ENCODE measurements at regions not wholly inside any gene's neighbourhood (a gene's known extent, or its start where the extent isn't known, plus 50 kb on each side); places are given as distances from the start of the nearest gene placed in this dataset.

- no peak for TF ChIP-seq CTCF (IDR thresholded peaks at IDR 0.05; ENCODE audit: low read depth, low read length, missing control alignments)
- no peak for DNase-seq (ENCODE audit: low read depth)
- no peak overlapping the region for H3K4me3 ChIP-seq (ENCODE audit: low read depth, low read length)
Observed at GRCh38 chr18:67586101-67586500, 69.6 kb upstream of the DSEL start.

GRCh38 chr18:67583621-67584020 lies 67.1 kb upstream of the DSEL start:
- H3K4me3 ChIP-seq (ENCODE audit: low read depth, low read length) = no peak overlapping the region
- DNase-seq (ENCODE audit: low read depth) = no peak
- TF ChIP-seq CTCF (IDR thresholded peaks at IDR 0.05; ENCODE audit: low read depth, low read length, missing control alignments) = no peak

- H3K4me3 ChIP-seq (ENCODE audit: low read depth, low read length) = no peak overlapping the region
- no peak for TF ChIP-seq CTCF (IDR thresholded peaks at IDR 0.05; ENCODE audit: low read depth, low read length, missing control alignments)
- DNase-seq (ENCODE audit: low read depth) = no peak
Observed at GRCh38 chr18:67582488-67582887, 66.0 kb upstream of the DSEL start.

GRCh38 chr18:67581178-67581577 lies 64.7 kb upstream of the DSEL start:
- H3K4me3 ChIP-seq (ENCODE audit: low read depth, low read length) = no peak overlapping the region
- DNase-seq (ENCODE audit: low read depth) = no peak
- TF ChIP-seq CTCF (IDR thresholded peaks at IDR 0.05; ENCODE audit: low read depth, low read length, missing control alignments) = no peak

- TF ChIP-seq CTCF (IDR thresholded peaks at IDR 0.05; ENCODE audit: low read depth, low read length, missing control alignments) = no peak
- no peak for DNase-seq (ENCODE audit: low read depth)
- no peak overlapping the region for H3K4me3 ChIP-seq (ENCODE audit: low read depth, low read length)
Observed at GRCh38 chr18:67577386-67577785, 60.9 kb upstream of the DSEL start.

GRCh38 chr18:67574749-67575148 lies 58.2 kb upstream of the DSEL start:
- H3K4me3 ChIP-seq (ENCODE audit: low read depth, low read length) = no peak overlapping the region
- no peak for TF ChIP-seq CTCF (IDR thresholded peaks at IDR 0.05; ENCODE audit: low read depth, low read length, missing control alignments)
- DNase-seq (ENCODE audit: low read depth) = no peak

- no peak overlapping the region for H3K4me3 ChIP-seq (ENCODE audit: low read depth, low read length)
- no peak for DNase-seq (ENCODE audit: low read depth)
- no peak for TF ChIP-seq CTCF (IDR thresholded peaks at IDR 0.05; ENCODE audit: low read depth, low read length, missing control alignments)
Observed at GRCh38 chr18:67568166-67568565, 51.6 kb upstream of the DSEL start.
